ENCODE measurements at regions not wholly inside any gene's neighbourhood (a gene's known extent, or its start where the extent isn't known, plus 50 kb on each side); places are given as distances from the start of the nearest gene placed in this dataset.

- TF ChIP-seq CTCF (IDR thresholded peaks at IDR 0.05 in 4 of 5, conservative IDR thresholded peaks at IDR 0.05 in 1 of 5) (no peak), POLR2A (IDR thresholded peaks at IDR 0.05) (no peak)
Measured at GRCh38 chr16:59950431-59950830, 1216.3 kb upstream of the GOT2 start.
